Right renal cortex interstitium (tissue), 3 donors: ENCODE measurements at regions not wholly inside any gene's neighbourhood (a gene's known extent, or its start where the extent isn't known, plus 50 kb on each side); places are given as distances from the start of the nearest gene placed in this dataset.

Experiments used
- DNase-seq, 3 donors: peaks; one replicate each; pipeline ENCODE4 v3.0.0-alpha.2; 2013; ENCODE audit warnings: low read depth in 3 of 3, low spot score in 2 of 3

DNA sequence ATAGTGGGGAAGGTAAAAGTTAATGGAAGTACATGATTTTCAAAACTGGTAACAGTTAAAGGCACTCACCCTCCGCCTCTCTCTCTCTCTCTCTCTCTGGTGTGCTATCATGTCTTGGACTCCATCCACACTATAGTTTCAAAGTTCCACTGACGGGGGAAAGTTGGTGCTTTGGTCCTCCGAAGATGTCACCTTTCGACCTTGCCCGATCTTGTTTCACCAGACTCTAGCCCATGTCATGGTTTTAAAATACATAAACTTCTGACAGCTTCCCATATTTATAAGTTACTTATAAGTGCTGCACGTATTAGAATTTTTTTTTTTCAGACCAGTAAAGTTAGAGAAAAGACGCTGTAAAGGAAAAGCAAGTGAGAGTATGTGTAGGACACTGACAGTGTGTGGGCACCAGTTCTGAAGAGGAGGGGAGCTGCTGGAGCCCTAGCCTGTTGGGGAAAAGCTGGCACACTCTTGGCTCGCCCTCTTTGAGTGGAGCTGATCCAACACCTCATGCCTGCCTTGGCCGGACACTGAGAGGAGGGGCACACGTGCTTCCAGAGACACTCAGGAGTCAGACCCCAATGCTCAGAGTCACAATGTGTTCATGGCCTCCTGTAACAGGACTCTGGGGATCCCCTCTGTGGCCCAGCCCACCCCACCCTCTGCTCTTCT lies 200.5 kb upstream of the TPM1 start:
- no peak for DNase-seq

- DNase-seq, result no peak
Measured at GRCh38 chr15:62843311-62843710, 199.2 kb upstream of the TPM1 start.

DNA sequence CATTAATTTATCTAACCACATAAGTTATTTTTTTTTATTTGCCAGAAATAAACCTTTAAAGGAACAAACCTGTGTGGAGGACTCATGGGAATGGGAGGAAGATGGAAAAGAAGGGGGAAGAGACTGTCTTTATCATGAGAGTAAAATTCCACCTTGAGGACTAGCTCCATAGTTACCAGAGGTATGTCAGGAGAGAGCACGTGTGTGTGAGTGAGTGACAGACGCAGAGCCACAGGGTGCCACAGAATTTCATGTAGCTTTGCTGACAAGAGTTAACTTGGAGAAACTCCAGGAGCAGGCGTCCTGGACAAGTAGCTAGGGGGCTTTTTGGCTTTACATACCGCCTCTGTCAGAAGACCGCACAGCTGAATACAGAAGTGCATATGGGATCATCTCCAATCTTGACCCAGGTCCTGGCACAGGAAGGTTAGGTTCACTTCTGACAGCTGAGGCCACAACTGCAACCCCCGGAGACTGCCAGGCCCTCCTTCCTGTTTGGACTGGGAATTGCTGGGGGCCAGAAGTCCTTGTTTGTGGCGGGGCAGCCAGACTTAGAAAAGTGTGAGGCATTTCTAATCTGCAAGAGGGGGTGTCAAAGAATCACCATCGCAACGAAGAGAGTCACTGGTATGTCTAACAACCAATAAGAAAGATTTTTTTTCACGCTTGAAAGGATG lies 197.8 kb upstream of the TPM1 start:
- DNase-seq, result no peak

- DNase-seq, result no peak
Measured at GRCh38 chr15:62845241-62846126, 197.1 kb upstream of the TPM1 start.

- no peak for DNase-seq
Measured at GRCh38 chr15:62846131-62846804, 196.3 kb upstream of the TPM1 start.

- DNase-seq, result no peak
Measured at GRCh38 chr15:62846805-62847495, 195.6 kb upstream of the TPM1 start.

DNA sequence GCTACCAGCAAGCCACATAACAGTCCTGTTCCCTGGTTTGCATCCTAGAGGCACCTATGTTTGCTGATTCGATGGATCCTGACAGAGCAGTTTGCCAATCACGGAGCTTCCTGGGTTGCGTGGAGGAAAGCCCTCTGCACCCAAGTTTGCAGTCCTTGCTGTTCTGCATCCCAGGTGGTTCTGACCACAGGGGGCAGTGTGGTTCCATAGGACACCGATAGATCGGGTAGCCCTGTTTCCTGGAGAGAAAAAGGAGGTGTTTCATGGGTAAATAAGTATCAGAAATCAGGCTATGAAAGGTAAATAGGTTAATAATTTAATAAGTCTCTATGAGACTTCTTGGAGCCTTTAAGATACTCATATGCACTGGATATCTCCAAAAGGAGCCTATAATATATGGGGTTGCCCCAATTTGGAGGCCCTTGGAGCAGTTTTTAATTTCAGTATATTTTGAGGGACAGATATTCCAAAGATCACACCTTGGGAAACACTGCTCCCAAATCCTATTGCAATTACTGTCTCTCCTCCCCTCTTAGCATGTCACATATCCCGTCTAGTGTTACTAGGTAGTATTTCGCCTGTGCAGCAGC lies 194.6 kb upstream of the TPM1 start:
- no peak for DNase-seq

GRCh38 chr15:62848632-62849050 lies 193.9 kb upstream of the TPM1 start:
- no peak for DNase-seq

GRCh38 chr15:62849316-62850106 lies 193.0 kb upstream of the TPM1 start:
- no peak for DNase-seq

DNA sequence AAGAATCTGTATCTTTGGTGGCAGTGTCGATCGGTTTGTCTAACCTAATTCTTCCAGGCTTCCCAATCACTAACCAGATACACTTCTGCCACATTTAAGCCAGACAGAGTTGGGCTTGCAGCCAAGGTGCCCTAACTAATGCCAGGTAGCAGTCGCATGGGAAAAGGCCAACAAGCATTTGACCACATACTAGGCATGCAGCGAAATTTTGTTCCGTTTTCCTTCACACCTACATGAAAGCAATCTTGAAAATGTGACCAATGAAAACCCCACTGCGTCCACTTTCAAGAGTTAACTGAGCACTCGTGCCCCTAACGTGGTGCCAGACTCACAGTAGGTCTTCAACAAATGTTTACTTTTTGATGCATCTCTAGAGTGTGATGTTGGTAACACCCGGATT lies 192.2 kb upstream of the TPM1 start:
- DNase-seq, result no peak

DNA sequence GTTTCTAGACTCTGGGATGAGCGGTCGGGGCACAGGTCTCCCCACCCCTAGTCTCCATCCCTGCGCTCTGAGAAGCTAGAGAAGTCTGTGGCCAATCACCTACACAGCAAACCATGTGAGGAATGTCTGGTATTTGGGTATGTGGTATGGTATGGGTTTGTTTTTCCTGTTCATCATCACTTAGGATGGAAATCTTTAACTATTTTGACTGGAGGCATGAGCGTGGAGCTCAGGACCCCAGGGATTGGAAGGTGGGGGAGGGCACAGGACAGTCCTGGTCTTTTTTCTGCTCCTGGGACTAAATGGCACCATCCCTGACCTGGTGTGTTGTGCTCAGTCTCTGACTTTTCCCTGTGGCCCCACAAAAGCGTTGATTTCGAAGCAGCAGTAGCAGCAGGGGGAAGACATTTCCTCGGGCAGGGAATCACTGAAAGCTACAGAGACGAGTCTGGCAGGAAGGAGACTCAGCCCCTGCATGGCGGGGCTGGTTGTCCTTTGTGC lies 191.7 kb upstream of the TPM1 start:
- DNase-seq, result no peak

GRCh38 chr15:62853114-62853840 lies 189.3 kb upstream of the TPM1 start:
- DNase-seq, result no peak

- DNase-seq, result no peak
Measured at GRCh38 chr15:62853841-62854225, 188.7 kb upstream of the TPM1 start.

- DNase-seq, result no peak
Measured at GRCh38 chr15:62854420-62855084, 188.0 kb upstream of the TPM1 start.

DNA sequence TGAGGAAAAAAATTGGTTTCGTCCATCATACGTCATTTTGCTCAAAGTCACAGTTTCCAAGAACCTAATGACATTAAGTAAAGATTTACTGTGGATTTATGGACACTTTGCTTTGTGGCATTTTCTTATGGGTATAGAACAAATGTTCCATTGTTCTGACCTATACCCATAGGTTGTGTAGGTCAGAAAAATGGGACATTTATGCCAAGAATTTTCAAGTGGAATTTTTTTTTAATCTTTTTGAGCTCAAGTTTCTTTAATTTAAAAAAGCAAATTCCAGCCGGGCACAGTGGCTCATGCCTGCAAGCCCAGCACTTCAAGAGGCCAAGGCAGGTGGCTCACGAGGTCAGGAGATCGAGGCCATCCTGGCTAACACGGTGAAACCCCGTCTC lies 187.5 kb upstream of the TPM1 start:
- no peak for DNase-seq

DNA sequence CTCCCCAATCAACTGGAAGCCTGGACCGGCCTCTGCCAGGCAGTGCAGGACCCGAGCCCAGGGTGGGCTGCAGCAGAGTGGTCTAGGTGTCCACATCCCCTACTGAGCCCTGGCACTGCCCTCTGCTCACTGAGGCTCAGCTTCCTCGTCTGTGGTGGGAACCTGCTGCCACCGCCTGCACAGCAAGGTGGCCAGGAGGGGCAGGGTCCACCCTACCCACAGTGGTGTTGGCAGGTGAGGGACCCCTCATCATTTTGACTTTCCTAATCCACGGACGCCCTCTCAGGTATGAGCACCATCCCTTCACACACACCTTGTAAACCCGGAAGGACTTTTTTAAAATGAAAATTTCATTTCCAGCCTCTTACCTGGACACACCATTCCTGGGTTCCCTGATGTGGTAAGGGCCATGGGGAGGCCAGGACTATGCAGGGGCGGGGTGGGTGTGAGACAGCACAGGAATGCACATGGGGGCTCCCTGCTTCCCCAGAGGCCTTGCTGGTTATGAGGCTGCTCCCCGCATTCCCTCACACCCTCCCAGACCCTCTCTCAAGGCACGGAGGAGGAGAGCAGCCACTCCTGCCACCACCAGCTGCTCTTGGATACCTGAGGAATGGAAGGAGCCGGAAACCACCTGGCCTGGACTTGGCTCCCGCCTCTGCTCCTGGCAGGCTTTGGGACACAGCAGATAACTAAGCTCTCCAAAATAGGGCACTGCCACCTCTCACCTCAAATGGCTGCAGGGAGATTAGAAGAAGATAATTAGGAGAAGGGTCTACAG lies 185.9 kb upstream of the TPM1 start:
- no peak for DNase-seq

DNA sequence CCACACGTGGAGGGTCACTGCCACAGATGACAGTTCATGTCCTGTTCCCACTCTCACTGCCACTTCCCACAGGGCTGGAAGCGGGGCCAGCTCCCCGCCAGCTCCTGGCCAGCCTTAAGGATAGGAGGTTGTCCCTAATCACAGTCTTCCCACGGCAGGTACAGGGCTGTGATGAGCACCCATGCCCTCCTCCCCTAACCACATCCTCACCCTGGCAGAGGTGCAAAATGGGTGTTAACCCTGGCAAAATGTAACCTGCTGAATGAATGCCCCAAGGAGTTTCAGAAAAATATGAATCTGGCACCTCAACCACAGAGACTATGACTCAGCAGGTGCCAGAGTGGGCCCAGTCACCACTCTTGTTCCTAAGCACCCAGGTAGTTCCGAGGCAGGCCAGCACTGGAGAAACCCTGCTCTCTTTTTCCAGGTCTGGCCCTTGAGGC lies 185.1 kb upstream of the TPM1 start:
- no peak for DNase-seq
